Panc1 (cell line): ENCODE measurements at regions not wholly inside any gene's neighbourhood (a gene's known extent, or its start where the extent isn't known, plus 50 kb on each side); places are given as distances from the start of the nearest gene placed in this dataset.

Experiments
- CTCF ChIP-seq: fragments of 450-650 bp; IDR thresholded peaks from 2 replicates; pipeline ENCODE4 v1.5.1; 2017; ENCODE audit warnings: mild to moderate bottlenecking
- REST ChIP-seq, 2 experiments: IDR thresholded peaks; 2 replicates each; pipeline ENCODE4 v1.6.1; 2011 to 2012; ENCODE audit warnings: low read depth in 2 of 2, control low read depth in 1 of 2, low read length in 1 of 2, mild to moderate bottlenecking in 1 of 2, moderate library complexity in 1 of 2; ENCODE audit not compliant: insufficient read depth in 1 of 2
- SIN3A ChIP-seq: IDR thresholded peaks from 2 replicates; pipeline ENCODE4 v1.6.1; 2012; ENCODE audit warnings: low read depth, mild to moderate bottlenecking, low read length, moderate library complexity, borderline replicate concordance; ENCODE audit not compliant: insufficient read depth

GRCh38 chr11:98842187-98842586 is 178.6 kb upstream of the CNTN5 start:
- TF ChIP-seq CTCF (no peak), REST (IDR thresholded peaks at IDR 0.05; ENCODE audit: insufficient read depth in 1 of 2, low read depth in 2 of 2, low read length in 1 of 2) (no peak), SIN3A (no peak)
